B cell (primary cell): ENCODE measurements at regions not wholly inside any gene's neighbourhood (a gene's known extent, or its start where the extent isn't known, plus 50 kb on each side); places are given as distances from the start of the nearest gene placed in this dataset.

Experiments
- CTCF ChIP-seq: fragments of 200-600 bp; IDR thresholded peaks from one replicate; pipeline ENCODE4 v1.8.0; 2022; ENCODE audit warnings: antibody characterized with exemption, mild to moderate bottlenecking
- EZH2 ChIP-seq: IDR thresholded peaks from 2 replicates; pipeline ENCODE4 v1.6.1; 2012; ENCODE audit warnings: borderline replicate concordance, low read depth, mild to moderate bottlenecking, moderate library complexity, low read length; ENCODE audit not compliant: insufficient read depth, poor library complexity, severe bottlenecking

GRCh38 chr18:10012526-10012925 lies 98.7 kb downstream of the VAPA start:
- TF ChIP-seq CTCF (no peak), EZH2 (no peak)
